GM21723 (cell line): ENCODE measurements at regions not wholly inside any gene's neighbourhood (a gene's known extent, or its start where the extent isn't known, plus 50 kb on each side); places are given as distances from the start of the nearest gene placed in this dataset.
"Not testable (repeated sequence)": the region's sequence is repeated elsewhere in the genome, so short reads cannot be mapped to it uniquely, and the experiment has no call there.

Experiments
- ATAC-seq: cut with Tn5 transposase; IDR thresholded peaks from one replicate; pipeline ENCODE4 v1.9.1; 2021; ENCODE audit warnings: mild to moderate bottlenecking, moderate library complexity; ENCODE audit not compliant: unreplicated experiment

- no peak for ATAC-seq
Measured at GRCh38 chr6:139698526-139699176, 324.2 kb upstream of the CITED2 start.

GRCh38 chr6:139697856-139698255 lies 323.4 kb upstream of the CITED2 start:
- ATAC-seq: not testable (repeated sequence)

- ATAC-seq: not testable (repeated sequence)
Measured at GRCh38 chr6:139696991-139697390, 322.5 kb upstream of the CITED2 start.

GRCh38 chr6:139695361-139695760 lies 320.9 kb upstream of the CITED2 start:
- ATAC-seq: no peak

DNA sequence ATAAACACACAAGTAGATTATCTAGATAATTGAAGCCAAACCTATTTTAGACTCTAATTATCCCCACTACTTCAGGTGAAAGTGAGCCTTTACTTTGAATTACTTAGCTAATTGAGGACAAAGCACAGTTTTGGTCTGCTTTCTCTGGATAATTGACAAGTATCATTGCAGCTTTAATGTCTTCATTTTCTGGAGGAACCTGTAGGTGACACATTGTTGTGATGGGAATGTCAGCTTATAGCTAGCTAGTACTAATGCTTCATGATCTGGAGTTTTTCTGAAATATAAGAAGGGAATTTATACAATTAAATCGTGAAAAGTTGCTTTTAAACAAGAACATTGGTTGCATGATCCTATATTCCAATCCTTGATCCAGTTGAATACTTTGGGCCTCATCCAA lies 319.3 kb upstream of the CITED2 start:
- no peak for ATAC-seq

GRCh38 chr6:139690007-139690406 lies 315.6 kb upstream of the CITED2 start:
- ATAC-seq: no peak

DNA sequence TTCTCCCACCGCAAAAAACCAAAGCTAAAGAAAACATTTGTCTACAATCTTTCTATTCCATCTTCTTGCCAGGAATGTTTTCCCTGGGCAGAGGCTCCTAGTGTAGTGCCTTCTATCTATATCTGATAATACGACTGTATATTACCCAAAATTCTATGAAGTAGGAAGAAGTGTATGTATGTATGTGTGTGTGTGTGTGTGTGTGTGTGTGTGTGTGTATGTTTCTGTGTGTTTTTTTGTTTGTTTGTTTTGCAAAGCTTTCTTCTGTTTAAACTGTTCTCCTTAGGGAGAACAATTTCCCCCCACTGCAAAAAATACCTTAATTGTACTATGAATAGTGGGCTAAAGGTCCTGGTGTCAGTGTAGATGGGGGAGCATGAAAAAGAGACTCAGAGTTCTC lies 312.6 kb upstream of the CITED2 start:
- no peak for ATAC-seq

DNA sequence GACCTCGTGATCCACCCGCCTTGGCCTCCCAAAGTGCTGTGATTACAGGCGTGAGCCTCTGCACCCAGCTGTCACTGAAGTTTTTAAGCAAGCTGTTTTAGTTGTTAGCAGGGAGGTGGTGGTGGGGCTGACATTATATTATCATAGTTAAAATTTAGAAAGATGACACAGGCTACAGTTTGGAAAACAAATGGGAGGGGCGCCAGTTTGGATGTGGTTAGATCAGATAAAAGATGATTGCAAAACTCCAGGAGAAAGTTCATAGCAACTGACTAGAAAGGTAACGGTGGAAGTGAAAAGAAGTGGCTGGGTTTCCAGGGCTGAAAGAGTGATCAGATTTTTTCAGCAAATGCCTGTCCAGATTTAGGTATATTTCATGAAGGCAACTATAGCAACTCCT lies 311.9 kb upstream of the CITED2 start:
- no peak for ATAC-seq

DNA sequence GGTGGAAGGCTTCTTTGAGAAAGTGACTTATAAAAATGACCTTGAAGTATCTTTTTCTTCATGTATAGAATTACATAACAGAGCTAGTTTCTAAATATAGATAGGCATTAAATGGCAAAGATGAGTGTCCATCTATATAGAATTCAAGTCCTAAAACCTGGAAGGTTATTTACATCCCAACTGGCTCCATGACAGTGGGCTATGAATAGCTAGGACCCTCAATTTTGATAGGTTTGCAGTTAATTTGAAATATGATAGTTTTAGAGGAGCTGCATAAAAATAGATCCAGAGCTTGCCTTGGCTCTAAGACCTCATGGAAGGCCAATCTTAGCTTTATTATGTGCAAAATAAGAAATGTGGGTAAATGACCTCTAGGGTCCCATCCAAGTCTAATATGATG lies 310.6 kb upstream of the CITED2 start:
- ATAC-seq: no peak

DNA sequence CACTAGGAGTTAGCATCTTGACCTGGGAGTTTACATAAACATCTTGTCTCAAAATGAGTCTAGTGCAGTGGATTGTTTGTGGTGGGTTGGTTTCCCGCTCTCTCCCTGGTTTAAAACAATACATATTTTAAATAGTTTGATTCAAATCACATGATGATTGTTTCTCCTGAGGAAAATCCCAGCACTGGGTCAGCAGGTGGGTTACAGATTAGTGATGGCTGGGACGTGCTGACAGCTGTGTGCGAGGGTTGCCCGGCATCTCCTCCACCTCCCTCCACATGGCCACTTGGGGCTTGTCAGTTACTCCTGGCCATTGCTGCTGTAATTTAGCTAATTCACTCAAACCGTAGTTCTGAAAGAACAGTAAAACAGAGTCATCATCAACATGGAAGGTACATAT lies 306.4 kb upstream of the CITED2 start:
- no peak for ATAC-seq

- ATAC-seq: no peak
Measured at GRCh38 chr6:139679516-139680179, 305.2 kb upstream of the CITED2 start.

DNA sequence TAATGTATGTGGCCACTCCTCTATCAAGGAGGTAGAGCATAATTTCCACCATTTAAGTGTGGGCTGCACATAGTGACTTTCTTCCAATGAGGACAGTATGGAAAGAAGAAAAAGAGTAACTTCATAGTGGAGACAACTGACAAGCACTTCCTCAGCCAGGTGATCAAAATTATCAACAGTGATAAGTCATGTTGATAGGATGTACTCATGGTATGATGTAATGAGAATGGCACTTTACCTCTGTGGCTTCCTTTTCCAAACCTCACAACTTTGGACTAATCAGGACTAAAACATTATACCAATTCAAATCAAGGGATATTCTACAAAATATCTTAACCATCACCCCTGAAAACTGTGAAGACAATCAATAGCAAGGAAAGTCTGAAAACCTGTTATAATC lies 302.3 kb upstream of the CITED2 start:
- ATAC-seq: no peak

DNA sequence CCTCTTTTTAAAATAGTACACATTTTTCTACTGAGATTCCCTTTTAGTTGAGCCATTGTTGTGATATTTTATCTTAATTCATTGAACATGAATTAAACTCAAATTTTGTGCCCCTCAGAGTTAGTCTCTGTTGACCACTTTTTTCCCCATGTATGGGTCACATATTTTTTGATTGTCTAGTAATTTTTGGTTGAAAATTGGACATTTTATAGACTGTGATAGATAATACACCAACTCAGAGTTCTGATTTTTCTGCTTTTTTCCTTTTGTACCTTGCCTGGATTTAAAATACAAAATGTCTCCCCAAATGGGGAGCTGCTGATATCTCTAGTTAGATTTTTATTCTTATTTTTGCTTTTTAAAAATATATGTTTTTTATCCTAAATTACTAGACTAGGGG lies 291.8 kb upstream of the CITED2 start:
- ATAC-seq: no peak

DNA sequence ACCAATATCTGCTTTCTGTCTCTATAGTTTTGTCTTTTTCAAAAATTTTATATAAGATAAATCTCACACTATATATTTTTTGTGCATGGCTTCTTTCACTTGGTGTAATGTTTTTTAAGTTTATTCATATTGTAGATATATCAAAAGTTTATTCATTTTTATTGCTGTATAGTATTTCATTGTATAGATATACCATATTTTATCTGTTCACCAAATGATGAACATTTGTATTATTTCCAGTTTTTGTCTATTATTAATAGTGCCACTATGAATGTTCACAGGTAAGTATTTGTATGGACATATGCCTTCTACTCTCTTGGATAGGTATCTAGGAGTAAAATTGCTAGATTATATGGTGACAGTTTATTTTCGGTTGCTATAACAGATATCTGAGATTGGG lies 289.5 kb upstream of the CITED2 start:
- ATAC-seq: no peak

DNA sequence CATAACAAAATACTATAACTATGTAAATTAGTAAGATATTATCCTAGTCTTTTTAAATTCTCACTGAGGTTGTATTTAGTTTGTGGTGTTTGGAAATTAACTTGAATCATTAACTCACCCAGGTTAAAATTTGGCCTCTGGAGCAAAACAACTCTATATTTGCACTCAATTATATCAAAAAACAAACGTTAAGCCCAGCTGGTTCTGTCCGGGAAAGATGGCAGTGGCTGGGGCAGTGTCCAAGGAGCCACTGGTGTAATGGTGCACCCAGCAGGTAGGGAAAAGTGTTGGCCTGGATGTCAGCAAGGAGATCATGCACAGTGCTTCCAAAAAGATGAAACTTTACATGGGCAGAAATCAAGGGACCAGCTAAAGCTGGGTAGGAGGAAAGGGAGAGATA lies 285.3 kb upstream of the CITED2 start:
- ATAC-seq: no peak

- ATAC-seq: no peak
Measured at GRCh38 chr6:139659196-139659595, 284.7 kb upstream of the CITED2 start.

- ATAC-seq: no peak
Measured at GRCh38 chr6:139657119-139657518, 282.7 kb upstream of the CITED2 start.

DNA sequence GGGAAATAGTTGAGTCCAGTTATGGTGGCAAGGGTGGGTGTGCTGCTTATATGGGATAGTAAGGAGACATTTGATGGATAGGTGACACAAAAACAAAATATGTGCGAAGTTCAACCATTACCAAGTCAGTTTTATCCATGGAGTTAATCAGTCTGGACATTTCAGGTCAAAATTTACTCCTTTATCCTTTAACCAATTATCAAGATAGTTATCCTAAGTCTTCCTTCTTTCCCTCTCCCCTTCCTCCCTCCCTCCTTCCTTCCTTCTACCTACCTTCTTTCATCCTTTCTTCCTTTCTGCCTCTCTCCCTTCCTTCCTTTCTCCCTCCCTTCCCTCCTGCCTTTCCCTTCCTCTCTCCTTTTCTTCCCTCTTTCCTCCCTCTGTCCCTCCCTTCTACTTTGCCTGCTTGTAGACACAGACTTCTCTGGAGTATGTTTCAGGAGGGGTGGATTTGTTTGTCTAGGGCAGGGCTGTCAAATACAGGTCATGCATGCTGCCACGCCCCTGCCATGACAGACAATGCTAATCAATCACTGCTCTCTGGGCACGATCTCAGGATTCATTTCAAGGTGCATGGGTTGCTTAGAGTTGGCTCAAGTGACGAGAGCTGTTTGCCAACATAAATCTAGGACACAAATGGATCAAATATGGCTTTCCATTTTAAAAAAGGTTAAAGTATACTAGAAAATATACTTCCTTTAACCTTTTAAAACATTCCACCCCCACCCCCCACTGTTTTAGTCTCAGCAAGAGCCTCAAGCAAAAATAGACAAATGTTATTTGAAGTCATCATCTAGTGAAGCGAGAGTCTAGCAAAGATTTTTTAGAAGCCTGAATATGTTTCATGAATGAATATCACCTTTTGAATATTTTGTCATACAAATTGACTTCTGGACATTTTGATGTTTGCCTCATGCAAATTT lies 281.6 kb upstream of the CITED2 start:
- no peak for ATAC-seq

GRCh38 chr6:139654888-139655782 lies 280.7 kb upstream of the CITED2 start:
- ATAC-seq: no peak

DNA sequence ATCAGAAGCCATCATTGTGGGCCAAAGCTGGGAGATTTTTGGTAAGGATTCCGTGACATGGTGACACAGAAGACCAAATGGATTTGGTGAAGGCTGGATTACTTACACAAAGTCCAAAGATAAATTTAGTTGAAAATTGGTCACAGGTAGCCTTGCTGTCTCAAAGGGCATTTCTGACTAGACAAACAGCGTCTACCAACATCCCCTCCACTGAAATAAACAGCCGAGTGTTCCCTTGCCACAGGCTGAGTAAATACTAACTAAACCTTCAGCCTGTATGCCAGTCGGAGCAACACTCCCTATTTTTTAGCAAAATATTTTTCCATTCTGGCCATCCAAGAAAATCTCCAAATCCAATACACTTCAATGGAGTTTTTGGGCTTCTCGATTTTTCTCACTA lies 279.9 kb upstream of the CITED2 start:
- ATAC-seq: no peak

- no peak for ATAC-seq
Measured at GRCh38 chr6:139653111-139653510, 278.7 kb upstream of the CITED2 start.
